Sigmoid colon (tissue), 4 donors: ENCODE measurements at regions not wholly inside any gene's neighbourhood (a gene's known extent, or its start where the extent isn't known, plus 50 kb on each side); places are given as distances from the start of the nearest gene placed in this dataset.

ENCODE experiments used
- CTCF ChIP-seq, 4 experiments: fragments of 450-650 bp in 3 of 4; fragments of 200-600 bp in 1 of 4; IDR thresholded peaks; one replicate each; pipeline ENCODE4 v1.5.1; 2016 to 2019; ENCODE audit warnings: antibody characterized with exemption in 4 of 4, mild to moderate bottlenecking in 3 of 4, moderate library complexity in 2 of 4
- EP300 ChIP-seq, 4 donors: sonication (generic); formaldehyde crosslinking; IDR thresholded peaks; one replicate each; pipeline ENCODE4 v1.6.1; 2017; ENCODE audit warnings: antibody characterized with exemption in 4 of 4
- POLR2A ChIP-seq, 2 donors: fragments of 450-650 bp; IDR thresholded peaks; one replicate each; pipeline ENCODE4 v1.6.1; 2016; ENCODE audit warnings: antibody characterized with exemption in 2 of 2, mild to moderate bottlenecking in 2 of 2, moderate library complexity in 2 of 2
- POLR2AphosphoS5 ChIP-seq, 4 donors: sonication (generic); formaldehyde crosslinking; IDR thresholded peaks; one replicate each; pipeline ENCODE4 v1.6.1; 2017; ENCODE audit warnings: antibody characterized with exemption in 4 of 4

GRCh38 chr10:71014021-71014805 is 125.8 kb upstream of the PCBD1 start:
- TF ChIP-seq EP300 (IDR thresholded peaks at IDR 0.05) (no peak), POLR2A (IDR thresholded peaks at IDR 0.05) (no peak), CTCF (IDR thresholded peaks at IDR 0.05) (no peak), POLR2AphosphoS5 (IDR thresholded peaks at IDR 0.05) (no peak)
